HCT116 (cell line): ENCODE measurements at regions not wholly inside any gene's neighbourhood (a gene's known extent, or its start where the extent isn't known, plus 50 kb on each side); places are given as distances from the start of the nearest gene placed in this dataset.

Experiments
- ATAC-seq: fragments of 200-7000 bp; cut with Tn5 transposase; 2 replicates; pipeline ENCODE4 v1.9.1; 2020; ENCODE audit warnings: mild to moderate bottlenecking, moderate library complexity
- BruUV-seq: library from RNA; stranded (reverse); fragments of 400-500 nt; replicated peaks from 2 replicates; lab custom pipeline; 2021; lab: Mats Ljungman, UMichigan
- CTCF ChIA-PET: fragments of 300-600 bp; sonication (Branson Sonifier 250); formaldehyde crosslinking; loops from one replicate; lab custom pipeline; 2021; ENCODE audit warnings: antibody characterized with exemption; lab: Charles Lee
- POLR2A ChIA-PET: fragments of 300-600, 350-600 bp; sonication (Branson Sonifier 250); formaldehyde crosslinking; loops from one replicate; lab custom pipeline; 2021; ENCODE audit warnings: antibody characterized with exemption; lab: Charles Lee
- RAD21 ChIA-PET, 2 experiments: fragments of 300-600 bp; sonication (Branson Sonifier 250); formaldehyde crosslinking; loops; one replicate each; lab custom pipeline; 2023; ENCODE audit warnings: low total read pairs in 2 of 2; ENCODE audit not compliant: uncharacterized antibody in 2 of 2, unreplicated experiment in 2 of 2, low non-redundant PET in 1 of 2; lab: Charles Lee
- DNase-seq: peaks from one replicate; pipeline ENCODE4 v3.0.0-alpha.2; 2010; ENCODE audit warnings: low read depth, low spot score
- H2AFZ ChIP-seq: fragments of 200-600 bp; shearing (Covaris generic), sonication (generic); 2 replicates; pipeline ENCODE4 v1.6.1; 2017; ENCODE audit warnings: low read depth, mixed run types, mixed read lengths, antibody characterized with exemption, low read length; ENCODE audit not compliant: poor library complexity, severe bottlenecking
- H3K27ac ChIP-seq: 2 replicates; pipeline ENCODE4 v1.5.1; 2012; ENCODE audit warnings: low read depth, low read length
- H3K27me3 ChIP-seq: fragments of 200-600 bp; sonication (generic); 2 replicates; pipeline ENCODE4 v1.6.1; 2016; ENCODE audit warnings: mixed run types, low read length, mixed read lengths; ENCODE audit not compliant: insufficient read depth
- H3K36me3 ChIP-seq, 2 experiments: fragments of 200-500 bp in 1 of 2; fragments of 200-600 bp in 1 of 2; sonication (Bioruptor generic) in 1 of 2; sonication (generic) in 1 of 2; 2 replicates each; pipeline versions ENCODE4 v1.5.1 to v1.6.1; 2014 to 2016; ENCODE audit warnings: low read length in 2 of 2, inconsistent platforms in 1 of 2, mixed read lengths in 1 of 2, mixed run types in 1 of 2; ENCODE audit not compliant: insufficient read depth in 2 of 2, control insufficient read depth in 1 of 2
- H3K4me1 ChIP-seq, 2 experiments: fragments of 200-600 bp in 1 of 2; sonication (generic) in 1 of 2; 2 replicates each; pipeline versions ENCODE4 v1.5.1 to v1.6.1; 2012 to 2017; ENCODE audit warnings: low read length in 2 of 2, inconsistent platforms in 1 of 2, mild to moderate bottlenecking in 1 of 2, mixed read lengths in 1 of 2, mixed run types in 1 of 2, moderate library complexity in 1 of 2; ENCODE audit not compliant: insufficient read depth in 2 of 2, control insufficient read depth in 1 of 2
- H3K4me2 ChIP-seq: fragments of 200-600 bp; sonication (generic); 2 replicates; pipeline ENCODE4 v1.6.1; 2017; ENCODE audit warnings: mixed run types, low read length, mixed read lengths
- H3K4me3 ChIP-seq, 2 experiments: fragments of 200-600 bp in 1 of 2; sonication (generic) in 1 of 2; replicated peaks in 1 of 2; 2 replicates each; pipeline ENCODE4 v1.5.1; 2011 to 2016; ENCODE audit warnings: low read length in 2 of 2, control low read depth in 1 of 2, low read depth in 1 of 2, mild to moderate bottlenecking in 1 of 2, mixed read lengths in 1 of 2, mixed run types in 1 of 2
- H3K79me2 ChIP-seq: fragments of 200-600 bp; sonication (generic); 2 replicates; pipeline ENCODE4 v1.6.1; 2017; ENCODE audit warnings: mild to moderate bottlenecking, mixed run types, low read length, moderate library complexity, mixed read lengths; ENCODE audit not compliant: insufficient read depth
- H3K9ac ChIP-seq: fragments of 200-600 bp; sonication (generic); 2 replicates; pipeline ENCODE4 v1.6.1; 2016; ENCODE audit warnings: low read length, mixed read lengths
- H3K9me2 ChIP-seq: fragments of 200-600 bp; sonication (generic), shearing (Covaris generic); 2 replicates; pipeline ENCODE4 v1.6.1; 2017; ENCODE audit warnings: mixed run types, mild to moderate bottlenecking, moderate library complexity; ENCODE audit not compliant: insufficient read depth
- H3K9me3 ChIP-seq, 2 experiments: fragments of 200-500 bp in 1 of 2; fragments of 200-600 bp in 1 of 2; sonication (Bioruptor generic) in 1 of 2; sonication (generic) in 1 of 2; 2 replicates each; pipeline ENCODE4 v1.6.1; 2014 to 2017; ENCODE audit warnings: low read length in 2 of 2, mixed read lengths in 2 of 2, inconsistent platforms in 1 of 2, low read depth in 1 of 2, mild to moderate bottlenecking in 1 of 2, mixed run types in 1 of 2, moderate library complexity in 1 of 2; ENCODE audit not compliant: control insufficient read depth in 1 of 2, insufficient read depth in 1 of 2
- H4K20me1 ChIP-seq: fragments of 200-600 bp; sonication (generic), shearing (Covaris generic); 2 replicates; pipeline ENCODE4 v1.6.1; 2017; ENCODE audit warnings: mixed run types, mild to moderate bottlenecking, moderate library complexity; ENCODE audit not compliant: insufficient read depth
- CBX3 ChIP-seq: IDR thresholded peaks from 2 replicates; pipeline ENCODE4 v1.6.1; 2012; ENCODE audit warnings: low read depth
- ELF1 ChIP-seq: IDR thresholded peaks from 2 replicates; pipeline ENCODE4 v1.6.1; 2012; ENCODE audit warnings: low read depth, borderline replicate concordance
- EZH2 ChIP-seq: fragments of 200-600 bp; sonication (generic); IDR thresholded peaks from 2 replicates; pipeline ENCODE4 v1.6.1; 2017; ENCODE audit warnings: antibody characterized with exemption, mixed run types
- FOSL1 ChIP-seq: IDR thresholded peaks from 2 replicates; pipeline ENCODE4 v1.6.1; 2012; ENCODE audit warnings: low read depth
- MAX ChIP-seq: IDR thresholded peaks from 2 replicates; pipeline ENCODE4 v1.6.1; 2012
- POLR2AphosphoS5 ChIP-seq: IDR thresholded peaks from 2 replicates; pipeline ENCODE4 v1.6.1; 2011; ENCODE audit warnings: mild to moderate bottlenecking, low read depth, low read length, moderate library complexity
- SIN3A ChIP-seq: IDR thresholded peaks from 2 replicates; pipeline ENCODE4 v1.6.1; 2012; ENCODE audit warnings: low read depth
- ZBTB33 ChIP-seq: IDR thresholded peaks from 2 replicates; pipeline ENCODE4 v1.6.1; 2011; ENCODE audit warnings: mild to moderate bottlenecking, low read length, moderate library complexity; ENCODE audit not compliant: insufficient replicate concordance; ENCODE audit errors: extremely low read depth
- ZFX ChIP-seq: fragments of 450-650 bp; IDR thresholded peaks from 2 replicates; pipeline ENCODE4 v1.6.1; 2017
- ZNF274 ChIP-seq: fragments of 200-500 bp; sonication (Bioruptor generic); IDR thresholded peaks from 2 replicates; pipeline ENCODE4 v1.6.1; 2014; ENCODE audit warnings: mild to moderate bottlenecking, low read depth, low read length, inconsistent platforms
- intact Hi-C: fragments of 100-400 bp; cut with micrococcal nuclease; formaldehyde crosslinking; loops from 2 replicates; pipeline ENCODE4 v1.10.0; 2022

- RAD21 ChIA-PET, result no interaction called here
- intact Hi-C loops, result no loop called here
- no peaks in the 10 kb centered on the region for H3K9me3 ChIP-seq
- DNase-seq (no peak), ATAC-seq (no peak)
- no peaks in the 10 kb centered on the region for H3K9me2 ChIP-seq
- H3K27me3 ChIP-seq, result no peaks in the 10 kb centered on the region
- TF ChIP-seq CBX3 (no peak), SIN3A (no peak), MAX (no peak), ZFX (no peak), EZH2 (no peak), ELF1 (no peak), ZNF274 (no peak)
- H3K4me2 ChIP-seq, result no peak overlapping the region
- CTCF ChIA-PET, result no interaction called here
- H3K79me2 ChIP-seq, result no peaks in the 10 kb centered on the region
- H3K4me1 ChIP-seq, result no peaks in the 10 kb centered on the region
- H4K20me1 ChIP-seq, result no peaks in the 10 kb centered on the region
- BruUV-seq, result no TSS peak
- no peak overlapping the region for H3K9ac ChIP-seq
- H2AFZ ChIP-seq, result no peak overlapping the region
- no peak overlapping the region for H3K27ac ChIP-seq
- POLR2A ChIA-PET, result no interaction called here
- H3K4me3 ChIP-seq, result no peak overlapping the region
- H3K36me3 ChIP-seq, result no peaks in the 10 kb centered on the region
These were observed 137.2 kb upstream of the PLEKHA5 start for GRCh38 chr12:18992336-18992735.

GRCh38 chr12:18998343-18999261 lies 130.9 kb upstream of the PLEKHA5 start:
- POLR2A ChIA-PET, result no interaction called here
- CTCF ChIA-PET, result no interaction called here
- no TSS peak for BruUV-seq

More at GRCh38 chr12:18998343-18999261, 130.9 kb upstream of the PLEKHA5 start:
- Histone ChIP-seq H4K20me1 (no peaks in the 10 kb centered on the region), H3K4me3 (no peak overlapping the region), H3K27ac (no peak overlapping the region), H3K9me3 (no peaks in the 10 kb centered on the region), H3K79me2 (no peaks in the 10 kb centered on the region), H3K27me3 (no peaks in the 10 kb centered on the region), H2AFZ (peak overlapping the region; percentile 71), H3K9ac (peak overlapping the region; percentile 9; the same call in 1 of the 2 replicates), H3K36me3 (no peaks in the 10 kb centered on the region), H3K4me1 (peaks cover 0 to 25% of the 10 kb centered on the region in 2 experiments; a peak in 2 of 4 replicates), H3K4me2 (peak overlapping the region; percentile 40), H3K9me2 (no peaks in the 10 kb centered on the region)
- intact Hi-C loops, result no loop called here
- RAD21 ChIA-PET, result no interaction called here
- TF ChIP-seq ZBTB33 (no peak), POLR2AphosphoS5 (no peak), FOSL1 (peak; percentile 53), EZH2 (no peak), ZFX (no peak)
- ATAC-seq, result peak; percentile 38
- no peak for DNase-seq
